Astrocyte of the hippocampus (primary cell): ENCODE measurements at regions not wholly inside any gene's neighbourhood (a gene's known extent, or its start where the extent isn't known, plus 50 kb on each side); places are given as distances from the start of the nearest gene placed in this dataset.
"Not testable (repeated sequence)": the region's sequence is repeated elsewhere in the genome, so short reads cannot be mapped to it uniquely, and the experiment has no call there.

ENCODE experiments used
- DNase-seq: peaks from one replicate; pipeline ENCODE4 v3.0.0; 2011; ENCODE audit warnings: low read depth, low spot score

GRCh38 chr4:104549736-104550135, 55.0 kb upstream of the CXXC4 start:
- DNase-seq: no peak

GRCh38 chr4:104559502-104559901, 64.8 kb upstream of the CXXC4 start:
- DNase-seq: no peak

GRCh38 chr4:104571341-104571740, 76.6 kb upstream of the CXXC4 start:
- DNase-seq: peak; percentile 41

GRCh38 chr4:104574371-104574770, 79.7 kb upstream of the CXXC4 start:
- no peak for DNase-seq

GRCh38 chr4:104575278-104575677, 80.6 kb upstream of the CXXC4 start:
- DNase-seq: no peak

- DNase-seq: no peak
These were observed 82.7 kb upstream of the CXXC4 start for GRCh38 chr4:104577405-104577804.

GRCh38 chr4:104581476-104581875, 86.8 kb upstream of the CXXC4 start:
- not testable (repeated sequence) for DNase-seq

GRCh38 chr4:104582056-104582455, 87.4 kb upstream of the CXXC4 start:
- DNase-seq: not testable (repeated sequence)

GRCh38 chr4:104589264-104589868, 94.7 kb upstream of the CXXC4 start:
- no peak for DNase-seq

GRCh38 chr4:104591510-104591911, 96.8 kb upstream of the CXXC4 start:
- peak; percentile 3 for DNase-seq

- no peak for DNase-seq
These were observed 97.5 kb upstream of the CXXC4 start for GRCh38 chr4:104592183-104592582.

GRCh38 chr4:104593019-104593418, 98.3 kb upstream of the CXXC4 start:
- DNase-seq: peak; percentile 3

- DNase-seq: no peak
These were observed 101.5 kb upstream of the CXXC4 start for GRCh38 chr4:104596189-104596588.

- DNase-seq: no peak
These were observed 120.8 kb upstream of the CXXC4 start for GRCh38 chr4:104615496-104615895.

- no peak for DNase-seq
These were observed 121.2 kb upstream of the CXXC4 start for GRCh38 chr4:104615926-104616325.

GRCh38 chr4:104616401-104616820, 121.7 kb upstream of the CXXC4 start:
- DNase-seq: peak; percentile 34

- no peak for DNase-seq
These were observed 131.0 kb upstream of the CXXC4 start for GRCh38 chr4:104625706-104626105.

GRCh38 chr4:104629601-104630000, 134.9 kb upstream of the CXXC4 start:
- DNase-seq: no peak

GRCh38 chr4:104630272-104630671, 135.6 kb upstream of the CXXC4 start:
- DNase-seq: no peak

GRCh38 chr4:104631000-104631399, 136.3 kb upstream of the CXXC4 start:
- DNase-seq: no peak

GRCh38 chr4:104641418-104641817, 146.7 kb upstream of the CXXC4 start:
- peak; percentile 8 for DNase-seq

GRCh38 chr4:104642521-104642920, 147.8 kb upstream of the CXXC4 start:
- no peak for DNase-seq

GRCh38 chr4:104643805-104644204, 149.1 kb upstream of the CXXC4 start:
- no peak for DNase-seq

- DNase-seq: peak; percentile 18
These were observed 154.9 kb upstream of the CXXC4 start for GRCh38 chr4:104649631-104650030.
